ENCODE measurements at regions not wholly inside any gene's neighbourhood (a gene's known extent, or its start where the extent isn't known, plus 50 kb on each side); places are given as distances from the start of the nearest gene placed in this dataset.

DNA sequence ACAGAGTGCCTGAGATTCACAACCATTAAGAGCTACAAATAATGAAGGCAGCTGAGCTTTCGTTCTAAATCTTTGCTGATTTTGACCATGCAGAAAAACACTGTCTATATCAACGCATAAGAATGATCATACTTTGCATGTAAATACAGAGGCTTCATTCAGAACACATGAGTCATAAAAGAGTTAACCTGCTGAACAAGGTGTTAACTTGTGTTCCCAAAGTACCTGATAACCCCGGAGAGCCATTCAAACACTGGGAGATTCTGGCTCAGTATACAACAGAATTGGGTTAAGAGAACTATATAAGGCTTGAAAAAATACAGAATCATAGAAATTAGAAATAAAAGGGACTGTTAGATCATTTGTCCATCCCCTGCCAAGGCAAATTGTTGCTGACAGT is 964.3 kb upstream of the TENM3 start:
- Histone ChIP-seq H3K4me1 (ENCODE audit: control insufficient read depth, insufficient read depth, low read length) (no peaks in the 10 kb centered on the region), H3K4me2 (ENCODE audit: control insufficient read depth, insufficient read depth) (no peak overlapping the region), H3K9me3 (replicated peaks; ENCODE audit: control insufficient read depth, insufficient read depth, low read length) (no peaks in the 10 kb centered on the region), H3K9ac (ENCODE audit: control insufficient read depth, insufficient read depth, low read length) (no peak overlapping the region), H3K27ac (ENCODE audit: control insufficient read depth, insufficient read depth) (no peak overlapping the region), H2AFZ (ENCODE audit: control insufficient read depth, low read depth, low read length) (no peak overlapping the region), H3K79me2 (ENCODE audit: control insufficient read depth, insufficient read depth, low read length) (no peaks in the 10 kb centered on the region), H3K4me3 (no peak overlapping the region), H3K36me3 (ENCODE audit: control insufficient read depth in 2 of 2, insufficient read depth in 2 of 2, low read length in 1 of 2) (no peaks in the 10 kb centered on the region), H4K20me1 (ENCODE audit: control insufficient read depth, insufficient read depth) (no peaks in the 10 kb centered on the region), H3K27me3 (replicated peaks in 1 of 2; ENCODE audit: control insufficient read depth in 2 of 2, insufficient read depth in 2 of 2, low read length in 1 of 2) (no peaks in the 10 kb centered on the region)
- intact Hi-C loops (cut with micrococcal nuclease; ENCODE audit: unreplicated experiment) (no loop called here), in situ Hi-C loops (cut with MboI) (no loop called here)
- 15% methylated on average over 3 of the region's 3 CpGs for WGBS (ENCODE audit: insufficient coverage, insufficient replicate concordance, low lambda C conversion rate, missing lambda C conversion rate)
- SMC1A ChIA-PET (ENCODE audit: uncharacterized antibody, unreplicated experiment) = no interaction called here
- CTCF ChIA-PET = no interaction called here
- ATAC-seq (no peak), FAIRE-seq (no peak), DNase-seq (ENCODE audit: low read depth, low spot score) (no peak)
- RAD21 ChIA-PET (ENCODE audit: unreplicated experiment) = no interaction called here
- BruUV-seq (replicated peaks) = no TSS peak
- POLR2A ChIA-PET = no interaction called here
- TF ChIP-seq, protein P1, sequence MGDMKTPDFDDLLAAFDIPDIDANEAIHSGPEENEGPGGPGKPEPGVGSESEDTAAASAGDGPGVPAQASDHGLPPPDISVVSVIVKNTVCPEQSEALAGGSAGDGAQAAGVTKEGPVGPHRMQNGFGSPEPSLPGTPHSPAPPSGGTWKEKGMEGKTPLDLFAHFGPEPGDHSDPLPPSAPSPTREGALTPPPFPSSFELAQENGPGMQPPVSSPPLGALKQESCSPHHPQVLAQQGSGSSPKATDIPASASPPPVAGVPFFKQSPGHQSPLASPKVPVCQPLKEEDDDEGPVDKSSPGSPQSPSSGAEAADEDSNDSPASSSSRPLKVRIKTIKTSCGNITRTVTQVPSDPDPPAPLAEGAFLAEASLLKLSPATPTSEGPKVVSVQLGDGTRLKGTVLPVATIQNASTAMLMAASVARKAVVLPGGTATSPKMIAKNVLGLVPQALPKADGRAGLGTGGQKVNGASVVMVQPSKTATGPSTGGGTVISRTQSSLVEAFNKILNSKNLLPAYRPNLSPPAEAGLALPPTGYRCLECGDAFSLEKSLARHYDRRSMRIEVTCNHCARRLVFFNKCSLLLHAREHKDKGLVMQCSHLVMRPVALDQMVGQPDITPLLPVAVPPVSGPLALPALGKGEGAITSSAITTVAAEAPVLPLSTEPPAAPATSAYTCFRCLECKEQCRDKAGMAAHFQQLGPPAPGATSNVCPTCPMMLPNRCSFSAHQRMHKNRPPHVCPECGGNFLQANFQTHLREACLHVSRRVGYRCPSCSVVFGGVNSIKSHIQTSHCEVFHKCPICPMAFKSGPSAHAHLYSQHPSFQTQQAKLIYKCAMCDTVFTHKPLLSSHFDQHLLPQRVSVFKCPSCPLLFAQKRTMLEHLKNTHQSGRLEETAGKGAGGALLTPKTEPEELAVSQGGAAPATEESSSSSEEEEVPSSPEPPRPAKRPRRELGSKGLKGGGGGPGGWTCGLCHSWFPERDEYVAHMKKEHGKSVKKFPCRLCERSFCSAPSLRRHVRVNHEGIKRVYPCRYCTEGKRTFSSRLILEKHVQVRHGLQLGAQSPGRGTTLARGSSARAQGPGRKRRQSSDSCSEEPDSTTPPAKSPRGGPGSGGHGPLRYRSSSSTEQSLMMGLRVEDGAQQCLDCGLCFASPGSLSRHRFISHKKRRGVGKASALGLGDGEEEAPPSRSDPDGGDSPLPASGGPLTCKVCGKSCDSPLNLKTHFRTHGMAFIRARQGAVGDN (IDR thresholded peaks at IDR 0.05) = no peak
- TF ChIP-seq ETV6 (conservative IDR thresholded peaks at IDR 0.05 in 1 of 2, IDR thresholded peaks at IDR 0.05 in 1 of 2; ENCODE audit: borderline replicate concordance in 1 of 2, low read depth in 1 of 2) (no peak), FOXK2 (IDR thresholded peaks at IDR 0.05) (no peak), MTA3 (IDR thresholded peaks at IDR 0.05; ENCODE audit: borderline replicate concordance, low read length) (no peak), SMAD5 (IDR thresholded peaks at IDR 0.05; ENCODE audit: low read depth) (no peak), ASH2L (IDR thresholded peaks at IDR 0.05; ENCODE audit: borderline replicate concordance, low read depth) (no peak), RAD21 (IDR thresholded peaks at IDR 0.05; ENCODE audit: insufficient read depth, low read depth, low read length) (no peak), NFYB (IDR thresholded peaks at IDR 0.05; ENCODE audit: insufficient read depth, low read depth, low read length) (no peak), FOXM1 (IDR thresholded peaks at IDR 0.05; ENCODE audit: low read depth, low read length) (no peak), BHLHE40 (IDR thresholded peaks at IDR 0.05; ENCODE audit: borderline replicate concordance in 1 of 2, low read depth in 2 of 2, low read length in 1 of 2) (no peak), GABPA (IDR thresholded peaks at IDR 0.05; ENCODE audit: low read depth) (no peak), RBBP5 (conservative IDR thresholded peaks at IDR 0.05) (no peak)
- TF ChIP-seq, protein P2, sequence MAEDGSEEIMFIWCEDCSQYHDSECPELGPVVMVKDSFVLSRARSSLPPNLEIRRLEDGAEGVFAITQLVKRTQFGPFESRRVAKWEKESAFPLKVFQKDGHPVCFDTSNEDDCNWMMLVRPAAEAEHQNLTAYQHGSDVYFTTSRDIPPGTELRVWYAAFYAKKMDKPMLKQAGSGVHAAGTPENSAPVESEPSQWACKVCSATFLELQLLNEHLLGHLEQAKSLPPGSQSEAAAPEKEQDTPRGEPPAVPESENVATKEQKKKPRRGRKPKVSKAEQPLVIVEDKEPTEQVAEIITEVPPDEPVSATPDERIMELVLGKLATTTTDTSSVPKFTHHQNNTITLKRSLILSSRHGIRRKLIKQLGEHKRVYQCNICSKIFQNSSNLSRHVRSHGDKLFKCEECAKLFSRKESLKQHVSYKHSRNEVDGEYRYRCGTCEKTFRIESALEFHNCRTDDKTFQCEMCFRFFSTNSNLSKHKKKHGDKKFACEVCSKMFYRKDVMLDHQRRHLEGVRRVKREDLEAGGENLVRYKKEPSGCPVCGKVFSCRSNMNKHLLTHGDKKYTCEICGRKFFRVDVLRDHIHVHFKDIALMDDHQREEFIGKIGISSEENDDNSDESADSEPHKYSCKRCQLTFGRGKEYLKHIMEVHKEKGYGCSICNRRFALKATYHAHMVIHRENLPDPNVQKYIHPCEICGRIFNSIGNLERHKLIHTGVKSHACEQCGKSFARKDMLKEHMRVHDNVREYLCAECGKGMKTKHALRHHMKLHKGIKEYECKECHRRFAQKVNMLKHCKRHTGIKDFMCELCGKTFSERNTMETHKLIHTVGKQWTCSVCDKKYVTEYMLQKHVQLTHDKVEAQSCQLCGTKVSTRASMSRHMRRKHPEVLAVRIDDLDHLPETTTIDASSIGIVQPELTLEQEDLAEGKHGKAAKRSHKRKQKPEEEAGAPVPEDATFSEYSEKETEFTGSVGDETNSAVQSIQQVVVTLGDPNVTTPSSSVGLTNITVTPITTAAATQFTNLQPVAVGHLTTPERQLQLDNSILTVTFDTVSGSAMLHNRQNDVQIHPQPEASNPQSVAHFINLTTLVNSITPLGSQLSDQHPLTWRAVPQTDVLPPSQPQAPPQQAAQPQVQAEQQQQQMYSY (CRISPR knock-in tag; IDR thresholded peaks at IDR 0.05) = no peak
- TF ChIP-seq, protein P3, sequence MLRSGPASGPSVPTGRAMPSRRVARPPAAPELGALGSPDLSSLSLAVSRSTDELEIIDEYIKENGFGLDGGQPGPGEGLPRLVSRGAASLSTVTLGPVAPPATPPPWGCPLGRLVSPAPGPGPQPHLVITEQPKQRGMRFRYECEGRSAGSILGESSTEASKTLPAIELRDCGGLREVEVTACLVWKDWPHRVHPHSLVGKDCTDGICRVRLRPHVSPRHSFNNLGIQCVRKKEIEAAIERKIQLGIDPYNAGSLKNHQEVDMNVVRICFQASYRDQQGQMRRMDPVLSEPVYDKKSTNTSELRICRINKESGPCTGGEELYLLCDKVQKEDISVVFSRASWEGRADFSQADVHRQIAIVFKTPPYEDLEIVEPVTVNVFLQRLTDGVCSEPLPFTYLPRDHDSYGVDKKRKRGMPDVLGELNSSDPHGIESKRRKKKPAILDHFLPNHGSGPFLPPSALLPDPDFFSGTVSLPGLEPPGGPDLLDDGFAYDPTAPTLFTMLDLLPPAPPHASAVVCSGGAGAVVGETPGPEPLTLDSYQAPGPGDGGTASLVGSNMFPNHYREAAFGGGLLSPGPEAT (IDR thresholded peaks at IDR 0.05; ENCODE audit: low read depth) = no peak
- TF ChIP-seq, protein P4, sequence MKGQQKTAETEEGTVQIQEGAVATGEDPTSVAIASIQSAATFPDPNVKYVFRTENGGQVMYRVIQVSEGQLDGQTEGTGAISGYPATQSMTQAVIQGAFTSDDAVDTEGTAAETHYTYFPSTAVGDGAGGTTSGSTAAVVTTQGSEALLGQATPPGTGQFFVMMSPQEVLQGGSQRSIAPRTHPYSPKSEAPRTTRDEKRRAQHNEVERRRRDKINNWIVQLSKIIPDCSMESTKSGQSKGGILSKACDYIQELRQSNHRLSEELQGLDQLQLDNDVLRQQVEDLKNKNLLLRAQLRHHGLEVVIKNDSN (IDR thresholded peaks at IDR 0.05; ENCODE audit: borderline replicate concordance, extremely low read length, insufficient read depth, low read depth, low read length) = no peak

Data from GM12878 (cell line).